ENCODE measurements at regions not wholly inside any gene's neighbourhood (a gene's known extent, or its start where the extent isn't known, plus 50 kb on each side); places are given as distances from the start of the nearest gene placed in this dataset.

GRCh38 chr2:203603456-203604389, 68.6 kb upstream of the RAPH1 start:
- H3K4me1 Mint-ChIP-seq, result peaks cover 5% of the 10 kb centered on the region
- 89% methylated on average over 1 of the region's 10 CpGs for WGBS (ENCODE audit: insufficient coverage)
- Histone ChIP-seq H3K36me3 (replicated peaks in 1 of 2; ENCODE audit: control extremely low read depth in 1 of 2, control insufficient read depth in 1 of 2, extremely low read depth in 1 of 2, insufficient read depth in 2 of 2, low read length in 1 of 2) (no peaks in the 10 kb centered on the region), H3K9me3 (ENCODE audit: control extremely low read depth in 1 of 3, control insufficient read depth in 2 of 3, insufficient read depth in 1 of 3, low read length in 2 of 3) (peaks cover 2 to 14% (median 2%) of the 10 kb centered on the region in 3 donors), H3K4me1 (ENCODE audit: control insufficient read depth in 2 of 2, insufficient read depth in 2 of 2, low read length in 2 of 2) (peaks cover 1 to 4% of the 10 kb centered on the region in 2 donors), H3K4me2 (replicated peaks; ENCODE audit: low read depth, low read length, poor library complexity, severe bottlenecking) (no peak overlapping the region), H4K20me1 (ENCODE audit: control insufficient read depth, insufficient read depth, low read length, poor library complexity, severe bottlenecking) (no peaks in the 10 kb centered on the region), H3K79me2 (ENCODE audit: control insufficient read depth, insufficient read depth, low read length) (no peaks in the 10 kb centered on the region), H2AFZ (ENCODE audit: insufficient read depth, low read depth, low read length, poor library complexity, severe bottlenecking) (no peak overlapping the region), H3K27me3 (replicated peaks in 1 of 4; ENCODE audit: control extremely low read depth in 1 of 4, control insufficient read depth in 3 of 4, insufficient read depth in 4 of 4, low read length in 3 of 4) (peaks cover 0 to 49% (median 34%) of the 10 kb centered on the region in 4 experiments), H3K4me3 (ENCODE audit: control extremely low read depth in 1 of 5, extremely low read depth in 1 of 5, insufficient read depth in 1 of 5, low read depth in 2 of 5, low read length in 4 of 5) (no peak overlapping the region), H3K9ac (ENCODE audit: low read length) (no peak overlapping the region), H3K27ac (ENCODE audit: low read length in 2 of 2) (no peak overlapping the region)
- POLR2A ChIA-PET, result no interaction called here
- H3K9me3 Mint-ChIP-seq (ENCODE audit: insufficient read depth), result no peaks in the 10 kb centered on the region
- CTCF ChIA-PET, result no interaction called here
- H3K27me3 Mint-ChIP-seq, result peaks cover 65% of the 10 kb centered on the region
- DNase-seq, result no peak
- ATAC-seq (ENCODE audit: low read depth), result no peak
- TF ChIP-seq, protein P1, sequence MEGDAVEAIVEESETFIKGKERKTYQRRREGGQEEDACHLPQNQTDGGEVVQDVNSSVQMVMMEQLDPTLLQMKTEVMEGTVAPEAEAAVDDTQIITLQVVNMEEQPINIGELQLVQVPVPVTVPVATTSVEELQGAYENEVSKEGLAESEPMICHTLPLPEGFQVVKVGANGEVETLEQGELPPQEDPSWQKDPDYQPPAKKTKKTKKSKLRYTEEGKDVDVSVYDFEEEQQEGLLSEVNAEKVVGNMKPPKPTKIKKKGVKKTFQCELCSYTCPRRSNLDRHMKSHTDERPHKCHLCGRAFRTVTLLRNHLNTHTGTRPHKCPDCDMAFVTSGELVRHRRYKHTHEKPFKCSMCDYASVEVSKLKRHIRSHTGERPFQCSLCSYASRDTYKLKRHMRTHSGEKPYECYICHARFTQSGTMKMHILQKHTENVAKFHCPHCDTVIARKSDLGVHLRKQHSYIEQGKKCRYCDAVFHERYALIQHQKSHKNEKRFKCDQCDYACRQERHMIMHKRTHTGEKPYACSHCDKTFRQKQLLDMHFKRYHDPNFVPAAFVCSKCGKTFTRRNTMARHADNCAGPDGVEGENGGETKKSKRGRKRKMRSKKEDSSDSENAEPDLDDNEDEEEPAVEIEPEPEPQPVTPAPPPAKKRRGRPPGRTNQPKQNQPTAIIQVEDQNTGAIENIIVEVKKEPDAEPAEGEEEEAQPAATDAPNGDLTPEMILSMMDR (IDR thresholded peaks at IDR 0.05), result no peak
- TF ChIP-seq EZH2 (IDR thresholded peaks at IDR 0.05; ENCODE audit: borderline replicate concordance, insufficient read depth, low read depth, low read length, poor library complexity, severe bottlenecking), result no peak
- no peak overlapping the region for H3K4me3 Mint-ChIP-seq
- no peak overlapping the region for H3K27ac Mint-ChIP-seq
- intact Hi-C loops (cut with micrococcal nuclease), result no loop called here

GRCh38 chr2:203605302-203605701, 70.2 kb upstream of the RAPH1 start:
- Mint-ChIP-seq H3K9me3 (ENCODE audit: insufficient read depth) (no peaks in the 10 kb centered on the region), H3K4me1 (no peaks in the 10 kb centered on the region), H3K27ac (no peak overlapping the region), H3K27me3 (peaks cover 56% of the 10 kb centered on the region), H3K4me3 (no peak overlapping the region)
- H3K4me2 ChIP-seq (replicated peaks; ENCODE audit: low read depth, low read length, poor library complexity, severe bottlenecking), result no peak overlapping the region
- H3K4me1 ChIP-seq (ENCODE audit: control insufficient read depth in 2 of 2, insufficient read depth in 2 of 2, low read length in 2 of 2), result no peaks in the 10 kb centered on the region
- H3K79me2 ChIP-seq (ENCODE audit: control insufficient read depth, insufficient read depth, low read length), result no peaks in the 10 kb centered on the region
- H3K27me3 ChIP-seq (replicated peaks in 1 of 4; ENCODE audit: control extremely low read depth in 1 of 4, control insufficient read depth in 3 of 4, insufficient read depth in 4 of 4, low read length in 3 of 4), result peaks cover 0 to 47% (median 26%) of the 10 kb centered on the region in 4 experiments
- CTCF ChIA-PET, result no interaction called here
- ATAC-seq (ENCODE audit: low read depth) (no peak), DNase-seq (no peak)
- no peaks in the 10 kb centered on the region for H3K36me3 ChIP-seq (replicated peaks in 1 of 2; ENCODE audit: control extremely low read depth in 1 of 2, control insufficient read depth in 1 of 2, extremely low read depth in 1 of 2, insufficient read depth in 2 of 2, low read length in 1 of 2)
- no peak overlapping the region for H3K27ac ChIP-seq (ENCODE audit: low read length in 2 of 2)
- no peaks in the 10 kb centered on the region for H4K20me1 ChIP-seq (ENCODE audit: control insufficient read depth, insufficient read depth, low read length, poor library complexity, severe bottlenecking)
- no peak overlapping the region for H3K4me3 ChIP-seq (ENCODE audit: control extremely low read depth in 1 of 5, extremely low read depth in 1 of 5, insufficient read depth in 1 of 5, low read depth in 2 of 5, low read length in 4 of 5)
- POLR2A ChIA-PET, result no interaction called here
- H2AFZ ChIP-seq (ENCODE audit: insufficient read depth, low read depth, low read length, poor library complexity, severe bottlenecking), result no peak overlapping the region
- H3K9me3 ChIP-seq (ENCODE audit: control extremely low read depth in 1 of 3, control insufficient read depth in 2 of 3, insufficient read depth in 1 of 3, low read length in 2 of 3), result peaks cover 0 to 4% (median 0%) of the 10 kb centered on the region in 3 donors
- no peak for TF ChIP-seq EZH2 (IDR thresholded peaks at IDR 0.05; ENCODE audit: borderline replicate concordance, insufficient read depth, low read depth, low read length, poor library complexity, severe bottlenecking)
- TF ChIP-seq, protein P1 (IDR thresholded peaks at IDR 0.05), result no peak
- intact Hi-C loops (cut with micrococcal nuclease), result no loop called here
- H3K9ac ChIP-seq (ENCODE audit: low read length), result no peak overlapping the region
- no CpG with 5 or more reads among the region's 1 CpG for WGBS (ENCODE audit: insufficient coverage)
